MV-4-11 (cell line): ENCODE measurements at regions not wholly inside any gene's neighbourhood (a gene's known extent, or its start where the extent isn't known, plus 50 kb on each side); places are given as distances from the start of the nearest gene placed in this dataset.

Source experiments
- DNase-seq: peaks from one replicate; lab custom pipeline; 2025; lab: John Stamatoyannopoulos, UW

DNA sequence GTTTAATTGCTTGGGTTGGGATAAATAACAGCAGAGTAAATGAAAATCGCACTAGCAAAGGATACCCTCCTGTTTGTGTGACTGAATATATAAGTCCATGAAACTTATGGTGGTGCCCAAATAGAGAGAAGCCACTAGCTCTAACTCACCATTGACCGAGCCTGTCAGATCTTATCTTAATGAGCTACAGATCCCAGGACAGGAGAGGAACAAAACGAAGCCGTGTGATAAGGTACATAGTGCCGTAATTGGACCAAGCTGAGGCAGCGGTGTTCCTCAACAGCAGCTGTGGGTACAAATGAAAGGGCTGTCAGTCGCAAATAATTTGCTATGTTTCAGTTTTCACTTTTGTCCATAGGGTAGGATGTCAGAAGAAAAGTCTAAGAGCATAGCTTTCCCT is 276.1 kb downstream of the PTBP2 start:
- DNase-seq: no peak

GRCh38 chr1:96998466-96998865 is 276.9 kb downstream of the PTBP2 start:
- DNase-seq: no peak

DNA sequence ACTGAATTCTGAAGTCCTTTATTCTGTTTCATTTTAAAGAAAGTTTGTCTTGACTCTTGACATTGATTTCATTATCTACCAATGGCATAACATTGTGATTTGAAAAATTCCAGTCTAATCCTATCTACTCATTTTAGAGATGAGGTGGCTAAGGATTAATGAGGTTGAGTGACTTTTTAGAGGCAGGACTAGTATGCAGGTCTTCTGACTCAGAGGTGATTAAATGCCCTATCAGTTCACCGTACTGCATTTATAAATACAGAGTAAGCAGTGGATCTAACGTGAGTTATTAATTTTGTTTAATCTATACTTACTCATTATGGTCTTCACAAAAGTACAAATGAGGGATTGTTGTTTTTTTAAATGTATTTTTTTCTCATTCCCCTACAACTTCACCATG is 277.6 kb downstream of the PTBP2 start:
- DNase-seq: no peak

DNA sequence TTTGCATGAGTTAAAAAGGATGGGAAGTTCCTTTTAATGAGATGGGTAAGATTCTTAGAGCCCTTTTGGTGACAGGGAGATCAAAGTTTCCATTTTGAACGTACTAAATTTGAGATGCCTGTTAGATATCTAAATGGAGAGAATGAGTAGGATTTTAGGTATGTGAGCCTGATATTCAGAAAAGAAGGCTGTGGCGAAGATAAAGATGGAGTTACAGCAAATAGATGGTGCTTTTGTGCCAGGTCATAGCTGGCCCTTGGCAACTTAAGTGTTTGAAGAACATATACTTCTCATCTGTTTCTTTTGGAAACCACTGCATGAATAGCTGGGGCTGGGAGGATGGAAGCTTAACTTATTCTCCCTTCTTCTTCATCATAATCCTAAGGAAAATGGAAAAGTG is 282.5 kb downstream of the PTBP2 start:
- DNase-seq: no peak

GRCh38 chr1:97004743-97005142 is 283.2 kb downstream of the PTBP2 start:
- DNase-seq: no peak

- no peak for DNase-seq
Observed at GRCh38 chr1:97006044-97006661, 284.6 kb downstream of the PTBP2 start.

DNA sequence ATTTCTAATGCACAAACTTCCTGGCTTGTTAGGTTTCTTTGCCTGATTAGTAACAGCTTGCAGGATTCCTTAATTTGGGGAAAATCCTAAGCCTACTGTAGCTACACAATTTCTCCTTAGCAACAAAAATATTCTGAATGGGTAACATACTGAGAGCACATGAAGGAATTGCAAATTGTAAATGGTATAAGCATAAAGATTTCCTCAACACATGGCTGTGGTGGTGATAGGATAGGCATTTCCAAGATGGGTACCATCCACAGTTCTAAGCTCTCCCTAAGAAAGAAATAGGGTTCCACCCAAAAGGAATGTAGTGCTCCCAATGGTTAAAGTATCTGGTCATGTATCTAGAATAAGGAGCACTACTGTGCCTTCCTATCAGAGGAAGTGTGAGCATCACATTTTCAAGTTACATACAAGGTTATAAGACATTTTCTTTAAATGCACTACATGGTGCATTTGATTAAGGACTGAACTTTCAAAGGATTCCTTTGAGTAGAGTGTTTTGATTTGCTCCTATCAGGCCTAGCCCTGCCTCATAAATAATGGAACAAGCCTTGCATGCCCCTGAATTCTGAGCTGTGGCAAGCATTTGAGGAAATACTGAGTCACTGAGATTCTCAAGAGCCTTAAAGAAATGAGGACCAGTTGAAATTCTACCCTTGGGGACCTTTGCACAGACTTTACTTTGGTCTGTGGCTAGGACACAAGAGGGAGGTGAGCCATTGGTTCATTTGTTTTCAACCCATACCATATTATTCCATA is 286.4 kb downstream of the PTBP2 start:
- no peak for DNase-seq

GRCh38 chr1:97010566-97011264 is 289.1 kb downstream of the PTBP2 start:
- no peak for DNase-seq

DNA sequence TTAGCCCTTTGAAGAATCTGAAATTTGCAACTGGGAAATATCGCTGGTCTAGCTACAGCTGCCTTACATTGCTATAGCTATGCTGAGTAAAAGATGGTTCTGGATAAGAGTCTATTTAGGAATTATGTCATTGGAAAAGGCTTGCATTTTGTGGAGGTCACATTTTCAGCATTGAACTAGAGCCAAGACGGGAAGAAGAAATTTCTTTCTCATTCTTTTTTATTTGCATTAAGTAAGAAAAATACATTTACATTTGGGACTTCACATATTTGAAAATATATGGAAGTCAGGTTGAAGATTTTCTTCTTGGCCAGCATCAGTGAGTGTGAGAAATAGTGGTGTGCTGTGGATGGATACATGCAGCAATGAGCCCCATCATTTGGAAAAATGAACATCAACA is 291.6 kb downstream of the PTBP2 start:
- DNase-seq: no peak

DNA sequence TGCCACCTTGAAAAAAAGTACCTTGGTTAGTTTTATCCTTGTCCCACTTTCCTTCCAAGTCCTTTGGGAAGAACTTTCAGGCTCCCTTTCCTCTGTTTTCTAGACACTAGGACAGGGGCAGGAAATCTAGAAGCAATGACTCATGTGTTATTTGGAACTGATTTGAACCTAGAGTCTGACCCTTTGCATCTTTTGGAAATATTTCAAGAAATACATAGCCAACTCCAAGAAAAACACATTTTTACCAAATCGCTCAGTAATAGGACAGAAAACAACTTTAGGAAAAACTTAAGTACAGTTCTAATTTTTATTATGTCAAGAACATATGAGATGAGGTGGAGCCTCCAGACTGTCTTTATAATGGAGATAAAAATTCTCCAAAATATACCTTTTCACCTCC is 292.4 kb downstream of the PTBP2 start:
- DNase-seq: no peak

DNA sequence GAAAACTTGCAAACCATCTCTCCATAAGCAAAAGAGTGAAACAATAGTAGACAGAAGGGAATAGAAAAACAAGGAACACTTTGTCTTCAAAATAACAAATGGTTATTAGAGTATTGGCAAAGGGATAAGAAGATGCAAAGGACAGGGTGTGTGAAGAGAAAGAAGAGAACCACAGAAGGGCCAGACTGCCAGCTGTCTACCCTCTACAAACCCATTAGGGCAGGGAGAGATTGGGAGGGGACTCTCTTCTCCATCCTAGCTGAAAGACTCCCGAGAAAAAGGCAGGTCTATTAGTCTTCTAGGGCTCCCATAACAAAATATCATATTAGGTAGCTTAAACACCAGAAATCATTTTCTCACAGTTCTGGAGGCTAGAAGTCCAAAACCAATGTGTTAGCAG is 292.8 kb downstream of the PTBP2 start:
- no peak for DNase-seq

- no peak for DNase-seq
Observed at GRCh38 chr1:97017895-97018294, 296.3 kb downstream of the PTBP2 start.
